Stimulated activated CD4-positive, alpha-beta T cell treated with anti-CD3 and anti-CD28 coated beads, Interleukin-1b, Interleukin-23, amount 100 ng/mL, for 24 hours (primary cell): ENCODE measurements at regions not wholly inside any gene's neighbourhood (a gene's known extent, or its start where the extent isn't known, plus 50 kb on each side); places are given as distances from the start of the nearest gene placed in this dataset.
"Not testable (repeated sequence)": the region's sequence is repeated elsewhere in the genome, so short reads cannot be mapped to it uniquely, and the experiment has no call there.

Source experiments
- DNase-seq, 4 experiments: peaks; one replicate each; pipeline ENCODE4 v3.0.0-alpha.2; 2020; ENCODE audit warnings: low read depth in 4 of 4, low spot score in 1 of 4

DNA sequence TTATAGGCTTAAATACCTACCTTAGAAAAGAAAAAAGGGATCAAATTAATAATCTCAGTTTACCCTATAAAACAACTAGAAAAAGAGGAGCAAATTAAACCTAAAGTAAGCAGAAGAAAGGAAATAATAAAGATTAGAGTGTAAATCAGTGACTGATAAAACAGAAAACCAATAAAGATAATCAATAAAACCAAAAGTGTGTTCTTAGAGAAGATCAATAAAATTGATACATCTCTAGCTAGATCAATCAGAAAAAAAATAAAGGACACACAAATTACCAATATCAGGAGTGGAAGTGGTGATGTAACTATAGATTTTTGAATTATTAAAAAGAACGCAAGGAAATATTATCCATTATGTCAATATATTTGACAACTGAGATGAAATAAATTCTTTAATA, 69.2 kb upstream of the NAMPT start:
- no peak for DNase-seq

DNA sequence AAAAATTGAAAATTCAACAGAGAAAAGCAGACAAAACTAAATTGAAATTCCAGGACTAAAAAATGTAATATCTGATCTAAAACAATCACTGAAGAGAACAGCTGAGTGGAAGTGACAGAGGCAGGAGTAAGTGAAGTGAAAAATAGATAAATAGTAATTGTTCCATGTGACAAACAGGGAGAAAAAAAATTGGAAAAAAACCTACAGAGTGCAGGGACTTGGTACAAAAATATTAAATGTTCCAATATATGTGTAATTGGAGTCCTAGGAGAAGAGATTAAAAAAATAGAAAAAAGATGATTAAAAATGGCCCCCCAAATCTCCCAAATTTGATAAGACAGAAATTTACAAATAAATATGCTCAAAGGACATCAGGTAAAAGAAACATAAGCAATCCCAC, 63.4 kb upstream of the NAMPT start:
- DNase-seq = no peak

DNA sequence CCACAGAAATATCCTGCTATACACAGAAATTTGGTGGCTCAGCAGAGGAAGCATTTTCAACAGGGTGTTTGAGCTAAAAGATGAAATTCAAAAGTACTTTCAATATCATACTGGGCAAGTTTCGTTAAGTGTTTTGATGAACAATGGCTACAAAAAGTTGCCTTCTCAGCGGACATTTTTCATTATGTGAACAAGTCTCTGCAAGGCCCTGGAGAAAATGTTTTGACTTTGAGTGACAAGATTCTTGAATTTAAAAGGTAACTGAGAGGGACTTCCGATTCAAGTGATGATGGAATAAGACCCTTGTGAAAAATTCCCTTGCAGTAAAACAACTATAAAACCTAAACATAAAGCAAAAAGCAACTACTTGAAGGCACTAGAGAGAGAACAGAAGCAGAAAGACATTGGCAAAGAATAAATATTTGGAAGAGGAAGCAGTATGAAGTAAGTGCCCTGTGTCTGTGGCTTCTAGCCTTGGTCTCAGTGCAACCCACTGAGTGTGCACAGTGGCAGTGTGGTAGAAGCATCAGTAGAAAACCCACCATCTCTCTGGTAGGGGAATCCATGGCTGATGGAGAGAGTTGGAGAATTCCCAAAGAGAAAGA, 62.5 kb upstream of the NAMPT start:
- no peak for DNase-seq

DNA sequence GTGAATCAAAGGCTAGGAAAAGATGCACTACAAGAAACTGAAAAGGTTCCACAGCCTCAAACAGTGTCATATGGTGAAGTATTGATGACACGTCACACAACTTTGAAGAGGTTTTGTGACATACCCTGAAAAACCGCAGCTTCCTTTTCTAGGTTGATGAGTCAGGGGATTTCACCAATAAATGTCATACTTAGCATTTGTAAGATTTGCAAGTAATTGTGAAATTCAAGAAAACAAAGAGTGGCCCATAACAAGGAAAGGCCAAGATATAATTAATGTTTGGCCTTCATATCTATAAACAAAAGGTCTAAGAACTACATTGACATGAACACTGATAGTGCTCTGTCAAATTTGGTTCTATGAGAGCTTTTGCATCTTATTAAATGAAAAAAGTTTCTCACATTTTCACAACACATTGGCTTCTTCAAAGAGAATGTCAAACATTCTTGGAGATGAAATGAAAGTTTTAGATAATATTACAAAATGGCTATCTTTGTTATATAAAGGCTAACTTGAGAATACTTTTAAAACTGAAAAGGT, 62.0 kb upstream of the NAMPT start:
- DNase-seq = peak in 1 of 4 experiments; percentile 27

DNA sequence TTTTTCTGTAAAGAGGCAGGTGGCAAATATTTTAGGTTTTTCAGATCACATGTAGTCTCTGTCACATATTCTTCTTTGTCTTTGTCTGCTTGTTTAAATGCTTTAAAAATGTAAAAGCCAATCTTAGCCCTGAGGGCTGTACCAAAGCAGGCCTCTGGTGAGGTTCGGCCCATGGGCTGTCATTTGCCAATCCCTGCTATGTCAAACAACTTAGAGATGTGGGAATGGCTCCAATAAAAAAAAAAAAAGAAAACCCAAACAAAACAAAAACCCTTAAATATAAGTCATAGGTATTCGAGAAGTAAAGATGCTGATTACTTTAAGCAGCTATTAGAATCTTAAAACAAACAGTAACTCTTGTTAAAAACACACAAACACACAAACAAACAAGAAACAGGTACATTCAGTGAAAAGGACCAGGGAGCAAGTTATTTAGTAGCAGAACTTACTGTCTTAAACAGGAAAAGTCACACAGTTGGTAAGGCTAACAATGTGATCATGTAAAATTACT, 61.4 kb upstream of the NAMPT start:
- DNase-seq = no peak

DNA sequence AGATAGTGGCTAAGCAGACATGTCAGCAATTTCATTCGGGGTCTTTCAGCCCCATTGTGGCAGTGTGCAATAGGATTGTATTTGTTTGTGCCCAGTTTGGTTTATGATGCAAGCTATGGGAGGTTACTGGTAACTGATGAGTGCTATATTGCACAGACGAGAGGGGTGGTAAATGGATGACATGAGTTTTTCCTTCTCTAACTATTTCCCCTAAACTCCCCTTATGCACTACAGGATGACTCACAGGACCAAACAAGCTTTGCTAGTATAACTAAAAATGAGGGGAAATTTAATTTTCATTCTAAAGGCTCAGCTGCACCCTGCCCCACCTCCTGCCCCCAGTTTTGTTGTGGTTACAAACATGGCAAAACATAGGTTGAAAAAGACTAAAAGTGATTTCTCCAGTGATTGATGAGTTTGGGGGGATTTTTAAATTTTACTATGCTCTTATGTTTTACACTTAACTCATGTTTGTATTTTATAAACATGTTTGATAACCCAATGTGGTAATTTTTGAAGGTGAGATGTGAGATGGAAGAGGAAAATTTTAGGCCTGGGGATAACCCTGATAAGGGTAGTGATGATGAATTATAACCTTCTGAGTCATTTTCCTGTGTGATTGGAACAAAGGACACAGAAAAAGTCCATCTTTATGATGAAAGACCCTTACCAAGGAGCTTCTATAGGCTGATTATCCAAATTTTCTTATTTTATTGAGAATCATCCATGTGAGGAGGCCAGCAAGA, 60.8 kb upstream of the NAMPT start:
- DNase-seq = peak in 2 of 4 experiments; percentile 34 to 48

DNA sequence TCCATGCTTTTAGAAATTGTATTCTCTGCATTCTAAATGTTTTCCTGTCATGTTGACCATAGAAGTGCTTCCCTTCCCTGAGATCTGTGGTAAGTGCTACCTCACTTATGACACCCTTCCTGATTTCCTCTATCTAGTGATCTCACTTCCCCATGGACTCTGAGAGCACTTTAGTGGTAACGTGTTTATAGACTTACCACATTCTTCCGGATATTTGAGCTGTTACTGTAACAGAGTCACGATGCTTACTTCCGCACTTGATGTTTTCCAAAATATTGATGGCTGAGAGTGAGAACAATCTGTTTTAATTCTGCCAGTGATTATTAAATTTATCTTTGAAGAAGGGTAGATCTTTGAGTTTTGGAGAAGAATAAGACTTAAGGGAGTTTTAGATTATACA, 60.1 kb upstream of the NAMPT start:
- DNase-seq = no peak

DNA sequence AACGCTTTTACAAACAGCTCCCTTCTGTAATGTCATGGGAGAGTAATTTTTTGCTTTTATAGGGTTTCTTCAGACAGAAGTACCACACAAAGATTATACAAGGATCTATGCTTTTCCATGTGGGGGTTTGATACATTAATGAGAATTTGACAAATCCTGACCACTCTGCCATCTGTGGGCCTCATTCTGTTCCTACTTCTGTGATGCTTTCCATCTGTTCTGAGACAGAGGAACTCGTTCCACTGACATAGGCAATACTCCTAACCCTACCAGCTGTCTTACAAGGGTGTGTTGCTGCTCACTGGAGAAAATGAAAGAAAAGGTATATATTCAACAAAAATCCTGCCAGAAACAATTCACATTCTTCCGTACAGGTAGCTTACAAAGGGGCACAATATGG, 59.4 kb upstream of the NAMPT start:
- DNase-seq = no peak

DNA sequence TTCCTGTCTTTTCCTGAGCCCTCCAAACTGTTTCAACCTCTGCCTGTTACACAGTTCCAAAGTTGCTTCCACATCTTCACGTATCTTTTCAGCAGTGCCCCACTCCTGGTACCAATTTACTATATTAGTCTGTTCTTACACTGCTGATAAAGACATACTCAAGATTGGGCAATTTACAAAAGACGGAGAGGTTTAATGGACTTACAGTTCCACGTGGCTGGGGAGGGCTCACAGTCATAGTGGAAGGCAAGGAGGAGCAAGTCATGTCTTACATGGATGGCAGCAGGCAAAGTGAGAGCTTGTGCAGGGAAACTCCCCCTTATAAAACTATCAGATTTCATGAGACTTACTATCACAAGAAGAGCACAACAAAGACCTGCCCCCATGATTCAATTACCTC, 57.3 kb upstream of the NAMPT start:
- DNase-seq = not testable (repeated sequence)

DNA sequence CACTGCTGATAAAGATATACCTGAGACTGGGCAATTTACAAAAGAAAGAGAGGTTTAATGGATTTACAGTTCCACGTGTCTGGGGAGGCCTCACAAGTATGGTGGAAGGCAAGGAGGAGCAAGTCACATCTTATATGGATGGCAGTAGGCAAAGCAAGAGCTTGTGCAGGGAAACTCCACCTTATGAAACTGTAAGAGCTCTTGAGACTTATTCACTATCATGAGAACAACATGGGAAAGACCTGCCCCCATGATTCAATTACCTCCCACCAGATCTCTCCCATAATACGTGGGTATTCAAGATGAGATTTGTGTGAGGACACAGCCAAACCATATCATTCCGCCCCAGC, 55.4 kb upstream of the NAMPT start:
- DNase-seq = not testable (repeated sequence)

DNA sequence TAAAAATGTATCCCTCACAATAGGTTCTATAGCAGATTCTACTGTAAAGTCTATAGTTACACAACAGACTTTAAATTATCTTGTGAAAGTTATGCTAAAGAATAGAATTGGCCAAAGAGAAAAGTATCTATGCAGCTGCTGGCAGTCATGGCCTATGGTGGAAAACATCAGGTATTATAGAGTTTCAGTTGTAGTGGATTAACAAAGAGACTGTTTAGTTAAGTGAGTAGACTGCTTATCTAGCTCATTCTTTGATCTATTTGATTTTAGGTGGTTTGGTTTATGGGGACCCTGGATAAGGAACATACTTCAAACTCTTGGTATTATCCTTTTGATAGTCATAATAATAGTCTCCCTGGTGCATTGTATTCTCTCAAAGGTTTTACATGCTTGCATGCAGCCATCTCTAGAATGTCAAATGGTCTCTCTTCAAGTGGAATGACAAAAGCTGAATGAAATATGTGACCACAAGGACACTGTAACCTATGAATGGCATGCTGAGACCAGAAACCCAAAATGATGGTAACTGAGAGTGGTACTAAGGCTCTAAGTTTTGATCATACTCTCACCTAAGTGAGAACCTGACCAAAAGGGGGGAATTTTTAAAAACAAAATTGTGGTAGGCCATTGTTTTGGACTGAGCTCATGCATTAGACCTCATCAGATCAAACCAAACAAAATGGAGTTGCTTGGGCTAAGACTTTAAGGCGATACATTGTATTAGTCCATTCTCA, 54.9 kb upstream of the NAMPT start:
- DNase-seq = no peak

DNA sequence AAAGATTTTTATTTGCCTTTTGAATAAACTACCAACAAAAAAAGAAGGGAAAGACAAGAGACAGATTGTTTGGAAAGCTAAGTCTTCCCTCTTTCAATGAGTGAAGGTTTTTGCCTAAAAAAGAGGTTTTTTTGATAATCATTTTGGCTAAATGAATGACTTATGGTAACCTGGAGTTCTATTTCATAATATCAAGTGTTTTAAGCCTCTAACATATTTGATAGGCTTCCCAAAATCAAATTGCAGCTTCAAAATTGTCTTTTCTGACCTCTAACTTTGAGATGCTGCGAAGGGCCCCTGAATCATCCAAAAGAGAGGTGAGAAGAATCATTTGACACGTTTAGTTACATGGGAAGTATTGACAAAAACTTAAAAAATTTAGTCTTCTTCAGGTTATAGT, 53.0 kb upstream of the NAMPT start:
- DNase-seq = no peak

DNA sequence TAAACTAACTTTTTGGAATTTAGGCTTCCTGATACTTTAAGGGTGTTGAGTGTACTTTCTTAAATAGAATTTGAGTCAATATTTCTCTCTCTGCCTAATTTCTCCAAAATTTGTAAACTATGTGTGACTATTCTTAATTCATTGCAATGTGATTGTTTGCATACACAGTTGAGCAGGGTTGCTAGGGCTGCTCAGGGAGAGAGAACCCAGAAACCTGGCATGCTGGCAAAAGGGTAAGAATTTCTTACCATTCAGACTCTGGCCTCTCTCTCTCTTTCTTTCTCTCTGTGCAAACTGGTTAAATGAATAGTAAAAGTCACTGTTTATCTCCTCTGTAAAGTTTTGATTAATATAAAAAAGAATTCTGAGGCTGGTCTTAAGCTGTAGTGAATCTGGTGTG, 51.0 kb upstream of the NAMPT start:
- no peak for DNase-seq
